GM12872 (cell line): ENCODE measurements at regions not wholly inside any gene's neighbourhood (a gene's known extent, or its start where the extent isn't known, plus 50 kb on each side); places are given as distances from the start of the nearest gene placed in this dataset.

Source experiments
- TF ChIP-seq, protein P1 (sequence below): IDR thresholded peaks from 3 replicates; pipeline ENCODE4 v1.5.1; 2011; ENCODE audit warnings: low read depth, mild to moderate bottlenecking, low read length, moderate library complexity; ENCODE audit not compliant: insufficient read depth

DNA sequence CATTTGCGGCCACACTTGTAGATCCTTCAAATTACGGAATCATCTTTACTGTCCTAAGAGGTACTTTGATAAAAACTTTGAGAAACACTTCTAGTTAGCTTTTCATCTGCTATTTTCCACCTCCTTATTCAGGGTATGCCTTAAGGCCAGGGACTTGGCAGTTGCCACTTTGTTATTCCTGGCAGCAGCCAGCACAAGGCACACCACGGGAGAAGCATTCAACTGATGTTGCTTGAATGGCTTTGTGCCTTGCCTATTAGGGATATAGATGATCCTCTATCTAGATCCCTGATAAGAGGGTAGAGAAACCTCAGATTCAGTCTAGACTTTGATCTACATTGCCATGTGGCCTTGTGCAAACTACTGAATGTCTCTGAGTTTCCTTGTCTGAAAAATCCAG is 70.3 kb upstream of the EPHA4 start:
- TF ChIP-seq, protein P1, sequence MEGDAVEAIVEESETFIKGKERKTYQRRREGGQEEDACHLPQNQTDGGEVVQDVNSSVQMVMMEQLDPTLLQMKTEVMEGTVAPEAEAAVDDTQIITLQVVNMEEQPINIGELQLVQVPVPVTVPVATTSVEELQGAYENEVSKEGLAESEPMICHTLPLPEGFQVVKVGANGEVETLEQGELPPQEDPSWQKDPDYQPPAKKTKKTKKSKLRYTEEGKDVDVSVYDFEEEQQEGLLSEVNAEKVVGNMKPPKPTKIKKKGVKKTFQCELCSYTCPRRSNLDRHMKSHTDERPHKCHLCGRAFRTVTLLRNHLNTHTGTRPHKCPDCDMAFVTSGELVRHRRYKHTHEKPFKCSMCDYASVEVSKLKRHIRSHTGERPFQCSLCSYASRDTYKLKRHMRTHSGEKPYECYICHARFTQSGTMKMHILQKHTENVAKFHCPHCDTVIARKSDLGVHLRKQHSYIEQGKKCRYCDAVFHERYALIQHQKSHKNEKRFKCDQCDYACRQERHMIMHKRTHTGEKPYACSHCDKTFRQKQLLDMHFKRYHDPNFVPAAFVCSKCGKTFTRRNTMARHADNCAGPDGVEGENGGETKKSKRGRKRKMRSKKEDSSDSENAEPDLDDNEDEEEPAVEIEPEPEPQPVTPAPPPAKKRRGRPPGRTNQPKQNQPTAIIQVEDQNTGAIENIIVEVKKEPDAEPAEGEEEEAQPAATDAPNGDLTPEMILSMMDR: no peak

GRCh38 chr2:221641181-221641871 is 69.2 kb upstream of the EPHA4 start:
- TF ChIP-seq, protein P1: no peak

GRCh38 chr2:221640686-221641085 is 68.6 kb upstream of the EPHA4 start:
- TF ChIP-seq, protein P1: no peak

DNA sequence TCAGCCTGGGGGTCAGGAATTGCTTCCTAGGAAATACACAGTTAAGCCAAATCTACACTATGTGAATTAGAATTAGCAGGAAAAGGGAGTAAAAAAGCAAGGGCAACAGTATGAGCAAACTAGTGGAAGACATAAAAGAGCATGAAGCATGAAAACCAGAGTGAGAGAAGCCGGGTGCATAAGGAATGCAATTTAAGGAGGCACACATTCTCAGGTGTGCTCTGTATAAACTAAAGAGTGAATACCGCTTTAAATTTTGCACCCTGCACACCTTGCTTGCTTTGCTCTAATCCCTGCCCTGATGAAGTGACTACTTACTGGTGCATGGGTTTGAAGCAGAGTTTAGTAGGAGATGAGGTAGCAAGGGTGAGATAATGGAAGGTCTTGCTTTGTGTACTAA is 65.7 kb upstream of the EPHA4 start:
- TF ChIP-seq, protein P1: no peak

GRCh38 chr2:221635949-221636348 is 63.8 kb upstream of the EPHA4 start:
- TF ChIP-seq, protein P1: peak; percentile 26; the same call in 1 of the 3 replicates

DNA sequence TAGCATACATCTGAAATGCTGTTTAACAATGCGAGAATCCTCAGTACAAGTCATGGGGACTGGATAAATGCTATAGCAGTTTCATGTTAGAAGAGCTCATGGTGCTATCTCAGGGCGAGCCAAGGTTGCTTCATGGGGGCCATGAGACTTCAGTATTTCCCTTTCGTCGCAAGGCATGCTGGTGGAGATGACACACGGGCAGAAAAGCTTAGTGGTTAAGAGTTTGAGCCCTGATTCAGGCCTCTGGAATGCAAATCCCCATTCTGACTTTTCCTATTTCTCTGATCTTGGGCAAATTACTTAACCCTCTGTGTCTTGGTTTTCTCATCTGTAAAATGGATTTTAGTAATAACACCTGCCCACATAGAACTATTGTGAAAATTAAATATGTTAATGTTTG is 57.4 kb upstream of the EPHA4 start:
- TF ChIP-seq, protein P1: no peak

DNA sequence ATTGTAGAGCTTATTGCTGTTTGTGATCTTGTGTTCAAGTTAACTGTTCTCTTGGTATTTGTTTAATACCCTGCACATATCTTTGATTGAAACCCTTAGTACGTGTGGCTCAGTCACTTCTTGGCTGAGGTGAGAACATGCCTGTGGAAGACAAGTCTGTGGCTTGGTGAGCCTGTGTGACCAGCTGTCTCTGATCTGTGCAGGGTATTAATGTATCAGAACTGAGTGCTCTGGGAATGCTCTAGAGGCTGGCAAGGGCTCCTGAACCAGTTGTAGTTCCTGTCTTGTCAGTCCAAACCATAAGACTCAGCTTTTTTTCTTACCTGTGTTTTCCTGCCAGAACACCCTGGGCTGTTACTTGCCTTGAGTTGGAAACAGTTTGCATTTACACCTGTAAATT is 52.4 kb upstream of the EPHA4 start:
- TF ChIP-seq, protein P1: no peak
